HL-60/S4 treated with retinoic acid at 250 ng/mL for 4 days and 3 days (cell line): ENCODE measurements at regions not wholly inside any gene's neighbourhood (a gene's known extent, or its start where the extent isn't known, plus 50 kb on each side); places are given as distances from the start of the nearest gene placed in this dataset.

Experiments
- in situ Hi-C: fragments of 300-500 bp; cut with MboI; formaldehyde crosslinking; loops from 2 replicates; pipeline ENCODE4 v1.7.0; 2022; ENCODE audit warnings: low sequenced_read_pairs

DNA sequence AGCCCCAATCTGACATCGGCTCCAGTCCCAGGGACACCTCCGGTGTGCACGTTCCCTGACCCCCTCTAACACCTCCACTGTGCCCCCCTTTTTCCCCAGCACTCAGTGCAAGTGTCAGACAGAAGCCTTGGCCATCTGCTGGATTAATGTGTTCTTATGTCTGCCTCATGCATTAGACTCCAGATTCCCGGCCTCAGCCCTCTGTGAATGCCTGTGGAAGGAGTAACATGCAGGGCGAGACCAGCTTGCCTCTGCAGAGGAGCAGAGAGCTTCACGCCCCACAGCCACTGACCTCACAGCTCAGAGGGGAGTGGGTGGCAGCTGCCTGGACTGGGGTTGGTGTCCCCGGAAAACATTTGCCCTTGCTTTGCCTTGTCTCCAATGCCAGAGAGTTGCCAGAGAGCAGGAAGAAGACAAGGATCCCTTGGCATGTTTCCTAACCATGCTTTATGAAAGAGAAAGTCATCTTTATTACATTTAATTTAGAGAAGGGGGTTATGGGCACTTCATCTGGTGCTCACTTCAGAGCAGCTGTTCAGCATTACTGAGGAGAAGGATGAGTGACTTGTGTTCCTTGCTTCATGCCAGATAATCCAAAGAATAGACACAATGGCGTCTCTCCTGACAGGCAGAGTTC is 91.6 kb upstream of the CXCL12 start:
- in situ Hi-C loops = no loop called here

GRCh38 chr10:44477046-44477425 is 92.1 kb upstream of the CXCL12 start:
- in situ Hi-C loops = no loop called here

DNA sequence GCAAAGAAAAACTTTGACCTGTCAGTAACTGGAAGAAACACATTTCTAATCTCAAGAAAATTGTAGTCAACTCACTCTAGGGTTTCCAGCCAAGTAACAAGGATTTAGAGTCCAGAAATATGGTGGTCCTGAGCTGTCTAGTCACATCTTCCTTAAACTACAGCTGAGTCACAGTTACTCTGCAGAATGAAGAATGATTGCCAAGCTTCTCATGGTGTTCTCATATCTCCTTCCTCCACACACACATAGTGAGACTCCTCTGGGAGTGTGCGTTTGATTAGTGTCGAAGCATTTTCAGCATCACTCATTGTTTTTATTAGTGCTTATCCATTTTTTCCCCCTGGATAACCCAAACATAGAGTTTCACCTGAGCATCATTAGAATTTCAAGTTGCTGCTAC is 93.1 kb upstream of the CXCL12 start:
- in situ Hi-C loops = no loop called here

DNA sequence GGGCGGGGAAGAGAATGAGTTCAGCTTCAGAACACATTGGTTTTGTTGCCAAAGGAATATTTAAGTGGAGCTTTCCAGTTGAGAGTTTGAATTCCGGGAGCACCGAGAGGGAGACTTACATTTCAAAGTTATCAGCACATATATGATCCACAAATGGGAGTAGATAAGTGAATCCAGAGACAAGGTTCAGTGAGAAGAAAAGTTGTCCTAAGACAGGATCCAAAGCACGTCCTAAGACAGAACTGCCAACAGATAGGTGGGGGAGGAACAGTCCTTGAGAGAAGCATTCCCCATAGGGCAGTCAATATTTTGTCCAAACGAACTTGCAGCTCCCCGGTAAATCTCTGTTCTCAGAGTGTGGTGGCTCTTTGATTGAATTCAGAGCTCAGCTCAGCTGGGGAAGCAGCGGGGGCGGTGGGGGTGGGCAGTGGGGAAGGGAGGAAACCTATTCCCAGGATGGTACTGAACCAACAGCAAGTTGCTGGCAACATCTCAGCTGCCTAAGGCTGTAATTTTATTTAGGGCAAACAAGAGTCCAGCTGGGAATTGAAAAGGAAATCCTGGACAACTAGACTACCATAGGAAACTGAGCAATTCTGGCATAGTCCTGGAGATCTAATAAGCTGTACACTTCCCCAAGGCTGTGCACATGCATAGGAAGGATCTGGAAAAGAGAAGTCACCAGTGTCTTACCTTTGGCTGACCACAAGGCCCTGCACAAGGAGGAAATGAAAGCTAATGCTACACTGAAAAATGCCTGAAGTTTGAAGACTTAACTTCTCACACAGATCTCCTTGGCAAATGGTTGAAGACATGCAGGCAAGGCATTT is 94.2 kb upstream of the CXCL12 start:
- in situ Hi-C loops = no loop called here

DNA sequence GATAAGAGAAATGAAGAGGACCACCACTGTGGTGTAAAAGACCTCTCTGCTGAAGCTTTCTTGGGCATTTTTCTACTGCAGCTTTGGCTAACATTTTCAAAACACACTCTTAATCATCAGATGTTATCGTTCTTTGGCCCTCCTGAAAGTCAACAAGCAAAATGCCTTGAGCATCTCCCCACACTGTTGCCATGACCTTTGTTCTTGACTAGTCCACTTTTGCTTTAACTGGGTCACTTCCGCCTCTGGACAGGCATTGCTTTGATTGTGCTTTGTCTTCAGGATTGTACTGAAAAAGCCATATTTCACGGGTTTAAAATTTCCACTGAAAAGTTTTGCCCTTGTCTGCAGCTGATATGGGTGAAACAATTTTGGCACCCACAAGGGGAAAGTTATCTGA is 107.8 kb upstream of the CXCL12 start:
- in situ Hi-C loops = no loop called here

DNA sequence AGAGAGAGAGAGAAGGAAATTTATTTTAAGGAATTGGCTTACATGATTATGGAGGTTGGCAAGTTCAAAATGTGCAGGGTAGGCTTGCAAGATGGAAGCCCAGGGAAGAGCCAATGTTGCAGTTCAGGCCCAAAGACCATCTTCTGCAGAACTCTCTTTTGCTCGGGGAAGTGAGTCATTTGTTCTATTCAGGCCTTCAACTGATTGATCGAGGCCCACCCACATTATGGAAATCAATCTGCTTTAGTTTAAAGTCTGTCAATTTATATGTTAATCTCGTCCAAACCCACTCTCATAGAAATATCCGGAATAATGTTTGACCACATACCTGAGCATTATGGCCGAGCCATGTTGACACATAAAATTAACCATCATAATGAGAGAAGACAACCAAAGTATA is 113.3 kb upstream of the CXCL12 start:
- in situ Hi-C loops = no loop called here

- in situ Hi-C loops = no loop called here
These were observed 115.6 kb upstream of the CXCL12 start for GRCh38 chr10:44500451-44500850.

- in situ Hi-C loops = no loop called here
These were observed 121.5 kb upstream of the CXCL12 start for GRCh38 chr10:44506386-44506785.

- in situ Hi-C loops = no loop called here
These were observed 125.7 kb upstream of the CXCL12 start for GRCh38 chr10:44510379-44511115.

- in situ Hi-C loops = no loop called here
These were observed 126.3 kb upstream of the CXCL12 start for GRCh38 chr10:44511166-44511565.

- in situ Hi-C loops = no loop called here
These were observed 126.7 kb upstream of the CXCL12 start for GRCh38 chr10:44511601-44512000.

DNA sequence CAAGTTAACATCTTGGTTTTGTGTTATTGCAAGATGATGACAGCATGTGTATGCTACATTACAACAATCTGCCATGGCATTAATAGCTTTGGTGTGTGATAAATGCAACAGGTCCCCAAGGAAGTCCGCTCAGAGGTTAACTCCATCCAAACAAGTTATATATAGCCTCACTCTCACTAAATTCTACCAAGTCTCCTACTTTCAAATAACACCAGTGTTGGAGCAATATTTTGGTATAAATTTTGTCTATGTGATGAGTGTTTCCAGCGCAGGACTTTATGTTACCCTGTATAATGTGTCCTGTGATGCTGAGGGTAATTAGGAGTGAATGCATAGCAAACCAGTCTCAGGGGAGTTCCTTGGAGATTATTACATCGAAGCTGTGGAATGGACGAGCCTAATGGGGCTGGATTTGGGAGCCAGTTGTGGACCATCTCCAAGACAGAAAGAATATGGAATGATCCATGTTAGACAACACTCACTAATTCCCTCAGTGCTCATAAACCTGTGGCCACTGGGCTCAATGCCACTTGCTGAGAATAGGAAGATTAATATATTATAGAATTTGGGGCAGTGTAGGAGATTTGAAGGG is 127.6 kb upstream of the CXCL12 start:
- in situ Hi-C loops = no loop called here

GRCh38 chr10:44513591-44513990 is 128.7 kb upstream of the CXCL12 start:
- in situ Hi-C loops = no loop called here

- in situ Hi-C loops = no loop called here
These were observed 132.0 kb upstream of the CXCL12 start for GRCh38 chr10:44516891-44517290.

DNA sequence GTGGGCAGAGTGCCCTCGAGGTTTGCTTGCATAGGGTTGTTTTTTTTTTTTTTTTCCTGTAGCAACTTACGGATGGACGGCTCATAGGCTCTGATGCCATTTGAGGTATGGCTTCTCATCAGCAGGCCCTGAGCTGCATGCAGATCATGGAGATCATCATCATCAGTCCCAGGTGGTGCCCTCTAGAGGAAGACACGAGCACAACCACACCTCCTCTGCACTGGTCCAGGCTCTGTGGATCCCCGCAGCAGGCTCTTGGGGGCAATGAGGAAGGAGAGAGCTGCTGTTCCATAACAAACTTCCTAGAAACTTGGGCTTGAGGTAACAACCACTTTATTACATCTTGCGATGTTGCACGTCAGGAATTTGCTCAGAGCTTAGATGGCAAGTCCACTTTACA is 132.7 kb upstream of the CXCL12 start:
- in situ Hi-C loops = no loop called here

GRCh38 chr10:44519361-44519760 is 134.5 kb upstream of the CXCL12 start:
- in situ Hi-C loops = no loop called here

- in situ Hi-C loops = no loop called here
These were observed 135.8 kb upstream of the CXCL12 start for GRCh38 chr10:44520651-44521050.

- in situ Hi-C loops = no loop called here
These were observed 154.3 kb upstream of the CXCL12 start for GRCh38 chr10:44539178-44539577.

GRCh38 chr10:44552726-44553125 is 167.8 kb upstream of the CXCL12 start:
- in situ Hi-C loops = loop anchor here (25.0 kb wide), 1 partner anchor 285 kb away; no protein-coding TSS in a partner anchor

DNA sequence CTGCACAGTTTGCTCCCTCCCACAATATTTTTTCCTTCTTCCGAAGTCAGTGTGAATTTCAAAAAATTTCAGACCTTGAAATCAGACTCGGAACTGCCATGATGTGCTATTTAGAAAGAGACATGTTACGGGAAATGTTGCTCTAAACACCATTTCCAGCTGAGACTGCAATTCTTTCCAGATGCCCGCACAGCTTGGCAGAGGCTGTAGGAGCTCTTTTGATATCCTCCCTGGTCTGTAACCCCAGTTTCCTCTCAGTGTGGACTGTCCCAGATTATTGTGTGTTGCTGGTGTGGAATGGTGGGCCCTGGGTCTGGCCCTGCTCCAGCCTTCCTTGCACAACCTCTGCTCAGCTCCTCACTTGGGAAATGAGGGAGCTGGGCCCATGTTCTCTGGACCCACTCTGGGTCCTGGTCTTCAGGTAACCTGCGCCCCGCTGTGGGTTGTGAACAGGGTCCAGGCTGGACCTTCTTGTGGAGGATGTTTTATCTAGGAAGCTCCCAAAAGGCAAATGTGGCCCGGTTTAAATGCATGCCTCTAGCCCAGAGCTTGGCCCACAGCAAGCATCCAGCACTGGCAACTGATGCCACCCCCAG is 172.8 kb upstream of the CXCL12 start:
- in situ Hi-C loops = loop anchor here (25.0 kb wide), 1 partner anchor 280 kb away; no protein-coding TSS in a partner anchor

DNA sequence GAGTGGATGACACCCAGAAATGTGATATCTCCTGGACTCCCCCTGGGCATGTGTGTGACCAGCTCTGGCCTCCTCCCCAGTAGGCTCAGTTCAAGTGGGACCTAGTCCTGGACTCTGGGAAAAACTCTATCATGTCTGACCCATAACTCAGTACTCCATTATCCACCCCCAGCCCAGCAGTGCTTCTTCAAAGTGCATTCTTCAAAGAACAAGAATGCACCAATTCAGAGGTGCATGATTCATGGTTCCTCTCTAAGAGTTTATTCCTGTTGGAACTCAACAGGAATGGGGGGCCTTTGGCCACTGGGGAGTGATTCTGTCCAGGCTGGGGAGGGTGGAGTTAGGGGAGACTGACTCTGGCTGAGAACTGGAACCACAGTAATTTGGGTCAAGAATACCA is 173.6 kb upstream of the CXCL12 start:
- in situ Hi-C loops = loop anchor here (25.0 kb wide), 1 partner anchor 279 kb away; no protein-coding TSS in a partner anchor
